A172 (cell line): ENCODE measurements at regions not wholly inside any gene's neighbourhood (a gene's known extent, or its start where the extent isn't known, plus 50 kb on each side); places are given as distances from the start of the nearest gene placed in this dataset.
A peak's percentile ranks its signal among the peaks of the same experiment; 100 is the strongest.
"Not testable (repeated sequence)": the region's sequence is repeated elsewhere in the genome, so short reads cannot be mapped to it uniquely, and the experiment has no call there.

Source experiments
- DNase-seq: peaks from one replicate; pipeline ENCODE4 v3.0.0-alpha.2; 2015; ENCODE audit warnings: low spot score

DNA sequence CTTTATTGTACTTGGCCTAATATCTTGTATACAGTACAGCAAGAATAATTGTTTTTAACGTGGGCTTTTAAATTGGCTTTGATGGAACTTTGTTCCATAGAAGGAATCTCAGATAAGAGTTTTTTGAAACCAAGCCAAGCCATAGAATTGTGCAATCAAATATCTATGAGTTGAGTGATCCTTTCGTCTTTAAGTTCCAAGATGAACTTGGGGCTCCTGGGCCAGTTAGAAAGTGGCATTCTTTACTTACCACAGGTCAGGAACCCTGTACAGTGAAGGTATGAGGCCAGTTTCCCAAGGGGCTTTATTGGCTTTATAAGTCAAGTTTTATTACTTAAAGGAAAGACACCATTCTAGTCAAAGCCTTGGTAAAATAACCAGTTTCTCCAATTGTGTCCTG, 2104.2 kb downstream of the PCDH7 start:
- peak; percentile 41 for DNase-seq

DNA sequence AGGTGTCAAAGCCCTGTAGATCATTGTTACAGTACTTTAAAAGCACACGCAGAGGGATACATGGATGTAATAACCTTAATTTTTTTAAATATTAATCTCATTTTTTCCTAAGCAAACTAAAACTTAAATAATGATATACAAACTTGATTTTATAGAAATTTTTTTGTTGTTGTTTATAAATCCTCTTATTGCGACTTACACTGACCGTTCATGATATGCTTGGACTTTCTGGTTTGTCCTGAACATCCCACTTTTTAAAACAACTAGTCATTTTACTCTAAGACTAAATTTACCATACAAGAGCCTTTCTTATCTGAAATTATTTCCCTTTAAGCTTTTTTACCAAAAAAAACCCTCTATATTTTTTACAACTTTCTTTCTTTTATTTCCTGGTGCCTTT, 2106.0 kb downstream of the PCDH7 start:
- DNase-seq, result peak; percentile 8

DNA sequence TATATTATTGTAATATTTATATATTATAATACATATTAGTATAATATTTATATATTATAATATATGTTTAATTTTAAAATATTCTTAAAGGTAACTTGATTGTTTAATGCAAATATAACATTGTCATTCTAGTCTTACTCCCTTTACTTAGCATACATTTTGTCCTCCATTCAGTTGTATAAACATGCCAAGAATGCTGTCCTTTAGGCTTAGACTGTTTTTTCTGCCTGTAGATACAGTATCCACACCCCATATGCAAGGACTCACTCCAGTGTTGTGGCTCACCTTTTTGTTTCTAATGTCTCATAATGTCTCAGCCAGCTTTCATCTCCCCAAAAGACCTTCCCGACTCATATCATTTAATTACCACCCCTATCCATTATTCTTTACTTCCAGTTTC, 2110.0 kb downstream of the PCDH7 start:
- DNase-seq, result no peak

DNA sequence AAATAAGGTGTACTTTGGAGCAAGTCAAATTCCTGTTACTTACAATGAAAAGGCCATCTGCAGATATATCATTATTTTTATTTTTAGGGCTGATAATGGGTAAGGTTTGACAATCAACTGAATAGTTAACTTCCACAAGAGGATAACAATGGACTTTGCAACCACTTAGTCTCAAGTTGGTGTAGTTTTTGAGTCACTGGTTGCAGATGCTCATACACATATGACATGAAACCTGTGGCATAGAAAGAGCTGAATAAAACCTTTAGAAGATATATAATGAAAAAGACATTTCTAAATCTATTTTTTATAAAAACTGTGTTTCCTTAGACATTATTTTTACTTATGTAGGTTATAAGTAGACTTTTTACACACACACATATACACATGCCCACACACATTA, 2110.9 kb downstream of the PCDH7 start:
- DNase-seq, result no peak

DNA sequence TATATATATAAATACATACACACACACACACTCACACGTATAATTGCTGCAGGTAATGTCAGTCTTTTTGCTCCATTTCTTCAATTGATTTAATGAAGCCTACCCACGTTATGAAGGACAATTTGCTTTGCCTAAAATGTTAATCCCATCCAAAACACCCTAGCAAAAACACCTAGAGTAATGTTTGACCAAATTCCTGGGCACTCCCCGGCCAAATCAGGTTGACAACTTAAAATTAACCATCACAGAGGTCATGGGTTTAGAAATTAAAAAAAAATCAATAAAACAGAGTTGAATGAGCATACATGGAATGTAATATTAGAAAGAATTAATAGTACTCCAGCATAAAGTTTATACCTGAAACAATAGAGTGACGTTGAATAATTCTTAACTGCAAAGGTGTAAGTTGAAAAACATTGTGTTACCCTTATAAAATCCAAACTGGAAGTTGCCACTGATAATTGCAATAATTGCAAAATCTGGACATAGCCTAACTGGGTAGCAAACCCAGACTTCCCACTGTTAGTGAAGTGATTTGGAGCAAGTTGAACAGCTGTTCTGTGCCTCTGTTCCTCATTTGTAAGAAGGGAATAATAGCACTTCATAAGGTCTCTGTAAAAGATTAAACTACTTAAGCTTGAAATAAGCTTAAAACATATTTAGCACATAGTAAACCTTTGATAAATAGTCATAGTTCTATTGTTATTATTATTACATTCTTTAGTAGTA, 2120.5 kb downstream of the PCDH7 start:
- no peak for DNase-seq

DNA sequence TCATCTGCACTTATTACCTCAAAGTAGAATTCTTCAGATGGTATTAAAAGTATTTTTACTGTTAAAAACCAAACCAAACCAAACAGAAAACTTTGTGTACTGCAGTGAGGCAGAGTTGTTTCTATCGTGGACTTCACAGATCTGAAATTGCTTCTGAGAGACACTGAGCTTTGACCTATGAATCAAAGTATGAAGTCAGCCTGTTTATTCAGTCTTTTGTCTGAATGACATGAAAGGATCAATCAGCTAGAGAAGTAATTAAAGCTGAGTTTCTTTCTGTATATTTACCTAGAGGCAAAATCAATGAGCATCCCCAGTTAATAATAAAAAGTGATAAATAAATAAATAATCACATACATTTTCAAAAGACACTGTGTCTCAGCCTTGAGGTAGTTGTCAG, 2121.0 kb downstream of the PCDH7 start:
- DNase-seq, result no peak

DNA sequence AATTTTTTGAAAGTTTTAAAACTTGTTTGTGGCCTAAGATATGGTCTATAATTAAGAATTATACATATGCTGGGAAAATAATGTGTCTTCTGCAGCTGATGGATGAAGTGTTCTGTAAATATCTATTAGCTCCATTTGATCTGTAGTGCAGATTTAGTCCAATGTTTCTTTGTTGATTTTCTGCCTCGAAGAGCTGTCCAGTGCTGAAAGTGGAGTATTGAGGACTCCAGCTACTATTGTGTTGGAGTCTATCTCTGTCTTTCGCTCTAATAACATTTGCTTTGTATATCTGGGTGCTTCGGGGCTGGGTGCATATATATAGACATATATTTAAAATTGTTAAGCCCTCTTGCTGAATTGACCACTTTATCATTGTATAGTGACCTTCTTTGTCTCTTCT, 2127.3 kb downstream of the PCDH7 start:
- peak; percentile 2 for DNase-seq

DNA sequence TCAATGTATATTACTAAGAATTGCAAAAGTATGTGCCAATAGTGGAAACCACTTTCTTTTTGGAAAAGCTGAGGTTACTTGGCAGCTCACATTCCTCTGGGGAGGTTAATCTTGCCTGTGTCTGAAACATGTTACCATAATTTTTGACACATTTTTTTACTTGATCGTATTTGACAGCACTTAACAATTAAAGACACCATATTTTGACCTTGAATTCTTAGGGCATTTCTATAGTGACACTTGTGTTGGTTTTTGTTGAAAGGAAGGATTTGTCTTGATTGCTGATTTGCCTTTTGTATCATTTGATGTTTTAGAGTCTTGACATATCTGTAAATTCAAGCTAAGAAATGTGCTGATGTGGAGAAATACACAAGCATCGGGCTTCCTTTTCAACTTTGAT, 2135.5 kb downstream of the PCDH7 start:
- no peak for DNase-seq

DNA sequence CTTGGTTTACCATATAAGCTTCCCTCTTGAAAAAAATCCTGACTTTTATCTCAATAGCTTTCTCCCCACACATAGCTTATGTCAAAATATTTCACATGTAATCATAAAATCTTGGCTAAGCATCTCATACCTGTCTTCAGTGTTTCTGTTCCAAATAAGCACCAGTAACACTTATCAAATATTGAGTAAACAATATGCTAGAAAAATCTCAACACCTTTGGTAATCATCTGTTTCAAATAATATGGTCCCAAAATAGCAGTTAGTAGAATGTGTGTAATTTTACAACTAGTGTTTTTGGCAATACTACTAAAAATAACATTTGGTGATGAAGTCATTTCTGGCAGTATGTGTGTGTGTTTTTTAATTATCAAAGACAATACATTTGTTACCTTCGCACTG, 2138.2 kb downstream of the PCDH7 start:
- no peak for DNase-seq

DNA sequence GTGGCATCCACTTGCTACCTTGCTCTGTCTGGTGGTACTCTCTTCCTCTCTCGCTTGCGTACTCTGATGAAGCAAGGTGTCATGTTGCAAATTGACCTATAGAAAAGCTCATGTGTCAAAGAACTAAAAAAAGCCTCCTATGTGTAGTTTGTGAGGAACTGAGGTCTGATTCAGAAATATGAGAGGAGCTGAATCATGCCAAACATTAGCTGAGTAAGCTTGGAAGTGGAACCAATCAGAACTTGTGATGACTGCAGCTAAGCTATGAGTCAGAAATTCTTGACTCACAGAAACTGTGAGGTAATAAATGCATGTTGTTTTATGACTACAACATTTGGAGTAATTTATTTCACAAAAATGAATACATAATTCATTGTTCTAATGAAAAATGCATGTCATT, 2138.8 kb downstream of the PCDH7 start:
- peak; percentile 80 for DNase-seq

DNA sequence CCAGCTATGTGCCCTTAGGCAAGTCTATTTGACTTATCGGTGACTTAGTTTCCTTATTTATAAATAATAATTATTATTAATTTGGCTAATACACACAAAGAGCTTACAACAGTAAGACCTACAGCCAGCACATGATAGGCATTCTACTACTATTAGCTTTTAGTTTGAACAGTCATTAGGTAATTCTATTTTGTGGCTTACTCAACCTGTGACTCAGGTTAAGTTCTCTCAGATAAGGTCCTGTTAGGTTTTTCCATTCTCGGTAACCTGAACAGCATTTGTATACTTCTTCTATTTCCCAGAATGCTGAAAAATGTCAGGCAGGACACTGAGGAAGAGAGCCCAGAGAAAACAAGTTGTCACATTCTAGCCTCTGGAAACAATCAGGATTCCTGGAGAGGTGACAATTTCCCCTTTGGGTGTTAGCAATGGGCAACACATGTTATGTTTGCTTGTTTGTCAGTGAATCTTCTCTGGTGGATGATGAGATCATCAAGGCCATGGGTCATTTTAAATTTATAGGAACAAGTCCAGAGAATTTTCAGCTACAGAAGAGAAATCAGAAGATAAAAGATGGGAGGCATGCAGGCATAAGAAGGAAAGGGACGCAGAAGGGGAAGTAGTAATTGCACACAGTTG, 2144.7 kb downstream of the PCDH7 start:
- no peak for DNase-seq

DNA sequence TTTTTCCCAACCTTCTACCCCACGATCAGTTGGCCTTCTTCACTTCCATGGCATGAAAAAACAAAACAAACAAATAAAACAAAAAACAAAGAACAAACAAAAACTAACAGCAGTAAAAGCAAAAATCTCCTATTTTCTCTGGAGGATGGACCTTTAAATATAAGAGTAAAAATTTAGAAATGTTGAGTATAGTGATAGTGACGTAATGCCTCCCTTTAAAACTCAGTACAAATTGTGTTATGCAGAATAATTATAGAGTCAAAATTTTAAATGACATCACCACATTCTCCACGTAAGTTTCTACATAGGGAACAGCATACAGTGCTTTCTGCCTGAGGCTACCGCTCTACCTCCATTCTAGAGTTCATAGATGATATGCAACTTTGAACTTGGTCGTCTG, 2156.4 kb downstream of the PCDH7 start:
- DNase-seq, result no peak

DNA sequence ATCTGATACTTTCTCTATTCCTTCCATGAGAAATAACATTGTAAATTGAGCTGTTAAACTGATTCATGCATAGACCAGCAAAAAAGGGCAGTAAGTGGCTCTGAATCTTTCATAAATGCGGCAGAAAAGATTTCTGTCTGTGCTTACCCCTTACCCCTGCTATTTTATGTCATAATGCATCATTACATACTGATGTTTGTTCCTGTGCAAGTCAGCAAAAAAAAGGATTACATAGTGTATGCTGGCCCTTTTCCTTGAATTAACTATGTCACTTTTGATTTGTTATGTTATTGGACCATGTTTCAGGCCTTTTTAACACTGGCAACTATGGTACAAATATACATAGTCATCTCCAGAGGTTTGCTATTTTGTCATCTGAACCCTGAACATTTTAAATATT, 2159.7 kb downstream of the PCDH7 start:
- no peak for DNase-seq

DNA sequence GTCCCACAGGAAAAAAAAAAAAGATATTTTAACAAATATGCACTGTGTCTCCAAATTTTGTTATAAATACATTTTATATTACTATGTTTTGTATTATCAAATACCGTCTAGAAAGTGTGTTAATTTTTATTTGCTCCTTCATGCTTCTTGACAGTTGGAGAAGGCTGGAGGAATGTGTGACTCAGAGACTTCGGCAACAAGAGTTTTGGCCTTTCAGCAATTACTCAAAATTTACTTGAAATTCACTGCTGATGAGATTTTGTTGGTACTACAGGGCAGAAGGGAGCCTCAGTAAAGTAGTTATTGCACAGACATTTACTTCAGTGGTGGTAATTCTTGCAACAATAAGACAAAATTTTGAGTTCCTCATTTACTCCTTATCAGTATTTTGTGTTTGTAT, 2164.0 kb downstream of the PCDH7 start:
- DNase-seq, result peak; percentile 26

DNA sequence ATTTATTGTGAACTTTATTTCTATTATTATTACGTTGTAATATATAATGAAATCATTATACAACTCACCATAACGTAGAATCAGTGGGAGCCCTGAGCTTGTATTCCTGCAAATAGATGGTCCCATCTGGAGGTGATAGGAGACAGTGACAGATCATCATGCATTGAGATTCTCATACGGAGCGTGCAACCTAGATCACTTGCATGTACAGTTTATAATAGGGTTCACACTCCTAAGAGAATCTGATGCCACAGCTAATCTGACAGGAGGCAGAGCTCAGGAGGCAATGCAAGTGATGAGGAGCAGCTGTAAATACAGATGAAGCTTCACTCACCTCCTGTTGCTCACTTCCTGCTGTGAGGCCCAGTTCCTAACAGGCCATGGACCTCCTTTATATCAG, 2170.2 kb downstream of the PCDH7 start:
- no peak for DNase-seq

DNA sequence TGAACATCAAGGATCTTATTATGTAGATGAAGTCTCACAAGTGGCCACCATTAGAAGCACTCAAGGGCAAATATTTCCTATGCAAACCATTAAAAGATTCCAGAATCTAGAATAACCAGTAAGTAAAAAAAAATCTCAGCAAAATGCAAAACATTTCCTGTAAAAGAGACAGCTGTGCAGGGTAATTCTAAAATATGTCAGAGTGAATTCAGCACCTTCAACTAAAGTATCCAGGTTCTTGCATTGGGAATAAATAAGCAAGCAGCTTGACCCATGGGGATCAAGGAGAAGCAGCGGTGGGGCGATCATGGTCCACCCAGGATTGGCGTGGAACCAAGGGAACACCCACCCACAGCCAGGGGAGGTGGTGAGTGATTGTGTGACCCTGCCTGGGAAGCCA, 2188.9 kb downstream of the PCDH7 start:
- no peak for DNase-seq

DNA sequence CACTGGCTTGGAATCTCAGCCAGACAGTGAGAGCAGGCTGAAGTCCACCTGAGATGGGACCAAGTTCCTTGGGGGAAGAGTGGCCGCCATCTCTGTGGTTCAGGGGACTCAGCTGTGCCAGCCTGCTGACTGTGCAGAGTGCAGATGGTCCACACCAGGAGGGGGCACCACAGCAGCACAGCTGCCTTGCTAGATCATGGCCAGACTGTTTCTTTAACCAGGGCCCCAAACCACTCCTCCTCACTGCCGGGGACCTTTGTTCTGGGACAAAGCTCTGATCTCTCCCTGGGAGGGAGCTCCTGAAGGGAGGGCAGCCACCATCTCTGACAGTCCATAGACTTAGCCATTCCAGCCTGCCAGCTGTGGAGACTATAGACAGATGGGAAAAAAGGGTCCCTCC, 2189.6 kb downstream of the PCDH7 start:
- DNase-seq, result no peak

DNA sequence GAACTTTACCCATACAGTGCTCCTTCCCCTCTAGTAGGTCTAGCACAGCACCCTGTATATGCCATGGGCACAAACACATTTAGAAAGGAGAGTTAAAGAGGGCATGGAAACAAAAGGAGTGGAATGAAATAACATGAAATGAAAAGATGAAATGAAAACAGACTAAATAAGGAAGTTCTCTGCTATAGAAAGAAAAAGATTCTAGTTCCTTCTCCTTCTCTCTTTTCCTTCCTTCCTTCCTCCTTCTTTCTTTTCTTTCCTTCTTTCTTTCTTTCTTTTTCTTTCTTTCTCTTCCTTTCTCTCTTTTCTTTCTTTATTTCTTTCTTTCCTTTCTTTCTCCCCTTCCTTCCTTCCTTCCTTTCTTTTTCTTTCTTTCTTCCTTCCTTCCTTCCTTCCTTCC, 2197.4 kb downstream of the PCDH7 start:
- no peak for DNase-seq

DNA sequence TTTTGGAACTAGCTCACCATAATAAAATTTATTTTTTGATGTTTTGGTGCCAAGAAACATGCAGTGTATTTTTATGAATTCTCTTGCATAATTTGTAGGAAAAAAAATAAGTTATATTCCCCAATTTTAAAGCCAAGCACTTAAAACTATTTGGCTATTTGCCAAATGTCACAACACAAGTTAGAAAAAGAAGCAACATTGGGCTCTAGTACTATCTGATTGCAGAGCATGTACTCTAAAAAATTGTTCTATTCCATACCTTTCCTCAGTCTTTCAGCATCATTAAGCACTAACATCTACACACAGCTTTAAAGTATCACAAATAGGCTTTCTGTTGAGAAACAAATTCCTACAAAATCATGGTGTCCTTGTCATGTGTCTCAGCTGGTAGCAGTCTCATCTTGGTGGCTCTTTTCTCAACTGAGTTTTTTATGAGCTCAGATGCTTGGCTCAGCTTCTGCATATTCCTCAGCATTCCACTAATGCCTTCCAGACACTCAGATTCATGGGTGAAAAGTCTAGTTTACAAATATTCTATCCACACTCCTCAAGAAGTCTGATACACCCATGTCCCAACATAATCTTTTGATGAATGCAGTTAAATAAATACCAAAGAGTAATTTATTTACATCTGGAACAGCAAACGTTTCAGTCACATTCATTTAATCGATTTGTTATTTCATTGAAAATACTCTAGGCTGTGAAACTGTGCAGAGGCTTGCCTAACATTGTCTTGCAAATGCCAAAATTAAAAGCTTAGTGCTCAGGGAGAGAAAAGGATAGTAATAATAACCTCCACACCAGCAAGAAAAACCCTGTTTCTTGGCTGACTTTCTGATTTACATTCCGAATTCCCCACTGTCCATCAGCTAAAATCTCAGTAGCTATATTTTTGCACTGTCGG, 2209.9 kb downstream of the PCDH7 start:
- no peak for DNase-seq

DNA sequence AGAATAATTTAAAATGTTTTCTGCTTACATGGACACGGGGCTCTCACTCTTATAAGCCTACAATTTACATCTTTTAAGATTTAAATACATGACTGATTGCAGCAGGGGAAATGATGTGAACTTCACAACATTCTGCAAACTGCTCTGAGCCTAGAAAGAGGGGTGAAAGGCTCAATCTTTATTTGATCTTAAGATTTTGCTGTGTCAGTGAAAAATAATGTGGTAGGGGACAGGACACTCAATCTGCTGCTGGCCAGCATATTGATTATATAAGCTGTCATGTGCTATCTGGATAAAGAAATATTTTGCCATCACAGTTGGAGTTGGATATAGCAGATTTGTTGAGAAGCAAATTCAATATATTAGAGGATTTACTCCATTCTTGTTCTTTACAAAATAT, 2210.5 kb downstream of the PCDH7 start:
- no peak for DNase-seq

DNA sequence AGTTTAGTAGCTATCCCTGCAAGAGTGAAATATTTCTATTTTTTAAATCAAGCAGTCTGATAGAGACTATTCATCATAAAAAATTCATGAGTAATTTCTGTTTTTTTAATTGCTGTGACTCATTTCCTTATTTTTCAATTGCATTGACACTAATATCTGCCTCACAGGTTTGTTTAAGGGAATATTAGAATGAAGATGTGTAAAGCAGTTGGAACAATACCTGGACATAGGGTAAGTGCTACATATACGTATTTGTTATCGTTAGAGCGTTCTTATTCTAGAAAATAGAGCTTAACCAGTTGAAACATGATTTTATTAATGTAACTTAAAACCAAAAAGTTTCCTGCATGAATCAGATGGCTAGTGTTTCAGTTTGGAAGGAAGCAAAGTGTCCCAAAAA, 2211.3 kb downstream of the PCDH7 start:
- DNase-seq, result no peak

DNA sequence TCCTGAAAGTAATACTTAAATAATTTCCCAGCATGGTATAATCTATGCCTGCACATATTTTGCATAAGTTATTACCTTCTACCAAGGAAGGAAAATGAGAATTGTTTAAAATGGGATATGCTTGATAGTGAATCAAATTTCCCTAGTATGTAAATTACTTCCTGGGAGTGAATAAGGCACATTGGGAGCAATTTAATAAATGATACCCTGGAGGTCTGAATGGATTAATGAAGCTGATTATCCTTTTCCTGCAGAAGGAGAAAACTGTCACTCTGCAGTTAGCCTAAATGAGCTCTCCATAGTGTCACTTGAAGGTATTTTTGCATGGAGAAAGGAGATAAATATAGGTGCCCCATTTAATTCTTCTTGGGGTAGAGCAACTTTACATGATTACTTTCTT, 2212.0 kb downstream of the PCDH7 start:
- no peak for DNase-seq

DNA sequence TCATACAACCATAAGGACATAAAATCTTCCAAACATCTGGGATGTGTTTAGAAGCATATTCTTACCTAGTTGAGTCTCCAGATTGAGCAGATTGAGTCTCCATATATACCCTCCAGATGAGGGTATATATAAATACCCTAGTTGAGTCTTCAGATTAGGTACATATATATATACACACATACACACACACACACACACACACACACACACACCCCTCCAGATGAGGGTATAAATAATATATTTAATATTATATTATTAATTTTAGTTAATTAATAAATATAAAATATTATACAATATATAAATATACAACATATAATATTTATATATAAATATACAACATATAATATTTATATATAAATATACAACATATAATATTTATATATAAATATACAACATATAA, 2219.1 kb downstream of the PCDH7 start:
- not testable (repeated sequence) for DNase-seq
